KMS-11 (cell line): ENCODE measurements at regions not wholly inside any gene's neighbourhood (a gene's known extent, or its start where the extent isn't known, plus 50 kb on each side); places are given as distances from the start of the nearest gene placed in this dataset.

Experiments used
- H2AFZ ChIP-seq: fragments of 200-600 bp; sonication (generic); 2 replicates; pipeline ENCODE4 v1.6.1; 2016; ENCODE audit warnings: antibody characterized with exemption, mixed run types, low read depth
- H3K27ac ChIP-seq: fragments of 200-600 bp; sonication (generic); 2 replicates; pipeline ENCODE4 v1.6.1; 2016; ENCODE audit warnings: mild to moderate bottlenecking, mixed run types
- H3K27me3 ChIP-seq: fragments of 200-600 bp; sonication (generic); 2 replicates; pipeline ENCODE4 v1.6.1; 2017; ENCODE audit warnings: mild to moderate bottlenecking, low read depth, mixed run types, moderate library complexity; ENCODE audit not compliant: insufficient read depth
- H3K36me3 ChIP-seq: fragments of 200-600 bp; sonication (generic); 2 replicates; pipeline ENCODE4 v1.6.1; 2017; ENCODE audit warnings: mild to moderate bottlenecking, mixed run types; ENCODE audit not compliant: insufficient read depth
- H3K4me1 ChIP-seq: fragments of 200-600 bp; sonication (generic); 2 replicates; pipeline ENCODE4 v1.6.1; 2016; ENCODE audit warnings: mild to moderate bottlenecking, low read depth, mixed run types; ENCODE audit not compliant: poor library complexity, severe bottlenecking
- H3K4me2 ChIP-seq: fragments of 200-600 bp; sonication (generic); 2 replicates; pipeline ENCODE4 v1.7.0; 2016; ENCODE audit warnings: mild to moderate bottlenecking, mixed run types
- H3K4me3 ChIP-seq: fragments of 200-600 bp; sonication (generic); IDR thresholded peaks from 2 replicates; pipeline ENCODE4 v1.6.1; 2017; ENCODE audit warnings: low read depth, low read length, mixed read lengths; ENCODE audit not compliant: insufficient read depth
- H3K79me2 ChIP-seq: fragments of 200-600 bp; sonication (generic); 2 replicates; pipeline ENCODE4 v1.6.1; 2016; ENCODE audit warnings: low read depth, mixed run types; ENCODE audit not compliant: insufficient read depth
- H3K9ac ChIP-seq: fragments of 200-600 bp; sonication (generic); 2 replicates; pipeline ENCODE4 v1.6.1; 2016; ENCODE audit warnings: mild to moderate bottlenecking, mixed run types
- H4K20me1 ChIP-seq: fragments of 200-600 bp; sonication (generic); 2 replicates; pipeline ENCODE4 v1.6.1; 2016; ENCODE audit warnings: mild to moderate bottlenecking, mixed run types; ENCODE audit not compliant: insufficient read depth
- CTCF ChIP-seq: fragments of 200-600 bp; sonication (generic); conservative IDR thresholded peaks from 2 replicates; pipeline ENCODE4 v1.6.1; 2017; ENCODE audit warnings: low read depth, mild to moderate bottlenecking, antibody characterized with exemption, low read length, moderate library complexity, mixed read lengths

GRCh38 chrX:43560247-43560946 is 95.7 kb upstream of the MAOA start:
- H3K4me1 ChIP-seq = peaks cover 3% of the 10 kb centered on the region
- H3K27ac ChIP-seq = no peak overlapping the region
- no peaks in the 10 kb centered on the region for H4K20me1 ChIP-seq
- no peak overlapping the region for H2AFZ ChIP-seq
- H3K4me3 ChIP-seq = no peak overlapping the region
- H3K79me2 ChIP-seq = no peaks in the 10 kb centered on the region
- no peaks in the 10 kb centered on the region for H3K27me3 ChIP-seq
- TF ChIP-seq CTCF = no peak
- H3K4me2 ChIP-seq = no peak overlapping the region
- H3K36me3 ChIP-seq = no peaks in the 10 kb centered on the region
- H3K9ac ChIP-seq = no peak overlapping the region

GRCh38 chrX:43562372-43562771 is 93.7 kb upstream of the MAOA start:
- Histone ChIP-seq H2AFZ (no peak overlapping the region), H3K79me2 (no peaks in the 10 kb centered on the region), H3K4me1 (peaks cover 3% of the 10 kb centered on the region), H4K20me1 (no peaks in the 10 kb centered on the region), H3K9ac (no peak overlapping the region), H3K36me3 (no peaks in the 10 kb centered on the region), H3K4me3 (no peak overlapping the region), H3K27ac (no peak overlapping the region), H3K27me3 (no peaks in the 10 kb centered on the region), H3K4me2 (no peak overlapping the region)
- TF ChIP-seq CTCF = no peak

- no peak for TF ChIP-seq CTCF
- H3K36me3 ChIP-seq = no peaks in the 10 kb centered on the region
- no peak overlapping the region for H2AFZ ChIP-seq
- H3K79me2 ChIP-seq = no peaks in the 10 kb centered on the region
- no peak overlapping the region for H3K9ac ChIP-seq
- no peak overlapping the region for H3K4me2 ChIP-seq
- H3K4me3 ChIP-seq = no peak overlapping the region
- no peaks in the 10 kb centered on the region for H3K4me1 ChIP-seq
- H3K27ac ChIP-seq = no peak overlapping the region
- no peaks in the 10 kb centered on the region for H3K27me3 ChIP-seq
- H4K20me1 ChIP-seq = no peaks in the 10 kb centered on the region
Observed at GRCh38 chrX:43564953-43565352, 91.1 kb upstream of the MAOA start.

GRCh38 chrX:43566170-43566569 is 89.9 kb upstream of the MAOA start:
- H3K4me3 ChIP-seq = no peak overlapping the region
- no peaks in the 10 kb centered on the region for H3K79me2 ChIP-seq
- no peak for TF ChIP-seq CTCF
- H2AFZ ChIP-seq = no peak overlapping the region
- H3K4me1 ChIP-seq = no peaks in the 10 kb centered on the region
- H3K27ac ChIP-seq = no peak overlapping the region
- H3K4me2 ChIP-seq = no peak overlapping the region
- H3K36me3 ChIP-seq = no peaks in the 10 kb centered on the region
- no peak overlapping the region for H3K9ac ChIP-seq
- no peaks in the 10 kb centered on the region for H4K20me1 ChIP-seq
- H3K27me3 ChIP-seq = no peaks in the 10 kb centered on the region
